HCT116 (cell line): ENCODE measurements at regions not wholly inside any gene's neighbourhood (a gene's known extent, or its start where the extent isn't known, plus 50 kb on each side); places are given as distances from the start of the nearest gene placed in this dataset.

ENCODE experiments used
- ATAC-seq: fragments of 200-7000 bp; cut with Tn5 transposase; 2 replicates; pipeline ENCODE4 v1.9.1; 2020; ENCODE audit warnings: mild to moderate bottlenecking, moderate library complexity
- BruUV-seq: library from RNA; stranded (reverse); fragments of 400-500 nt; replicated peaks from 2 replicates; lab custom pipeline; 2021; lab: Mats Ljungman, UMichigan
- CTCF ChIA-PET: fragments of 300-600 bp; sonication (Branson Sonifier 250); formaldehyde crosslinking; loops from one replicate; lab custom pipeline; 2021; ENCODE audit warnings: antibody characterized with exemption; lab: Charles Lee
- POLR2A ChIA-PET: fragments of 300-600, 350-600 bp; sonication (Branson Sonifier 250); formaldehyde crosslinking; loops from one replicate; lab custom pipeline; 2021; ENCODE audit warnings: antibody characterized with exemption; lab: Charles Lee
- RAD21 ChIA-PET, 2 experiments: fragments of 300-600 bp; sonication (Branson Sonifier 250); formaldehyde crosslinking; loops; one replicate each; lab custom pipeline; 2023; ENCODE audit warnings: low total read pairs in 2 of 2; ENCODE audit not compliant: uncharacterized antibody in 2 of 2, unreplicated experiment in 2 of 2, low non-redundant PET in 1 of 2; lab: Charles Lee
- DNase-seq: peaks from one replicate; pipeline ENCODE4 v3.0.0-alpha.2; 2010; ENCODE audit warnings: low read depth, low spot score
- H2AFZ ChIP-seq: fragments of 200-600 bp; shearing (Covaris generic), sonication (generic); 2 replicates; pipeline ENCODE4 v1.6.1; 2017; ENCODE audit warnings: low read depth, mixed run types, mixed read lengths, antibody characterized with exemption, low read length; ENCODE audit not compliant: poor library complexity, severe bottlenecking
- H3K27ac ChIP-seq: 2 replicates; pipeline ENCODE4 v1.5.1; 2012; ENCODE audit warnings: low read depth, low read length
- H3K27me3 ChIP-seq: fragments of 200-600 bp; sonication (generic); 2 replicates; pipeline ENCODE4 v1.6.1; 2016; ENCODE audit warnings: mixed run types, low read length, mixed read lengths; ENCODE audit not compliant: insufficient read depth
- H3K36me3 ChIP-seq, 2 experiments: fragments of 200-500 bp in 1 of 2; fragments of 200-600 bp in 1 of 2; sonication (Bioruptor generic) in 1 of 2; sonication (generic) in 1 of 2; 2 replicates each; pipeline versions ENCODE4 v1.5.1 to v1.6.1; 2014 to 2016; ENCODE audit warnings: low read length in 2 of 2, inconsistent platforms in 1 of 2, mixed read lengths in 1 of 2, mixed run types in 1 of 2; ENCODE audit not compliant: insufficient read depth in 2 of 2, control insufficient read depth in 1 of 2
- H3K4me1 ChIP-seq, 2 experiments: fragments of 200-600 bp in 1 of 2; sonication (generic) in 1 of 2; 2 replicates each; pipeline versions ENCODE4 v1.5.1 to v1.6.1; 2012 to 2017; ENCODE audit warnings: low read length in 2 of 2, inconsistent platforms in 1 of 2, mild to moderate bottlenecking in 1 of 2, mixed read lengths in 1 of 2, mixed run types in 1 of 2, moderate library complexity in 1 of 2; ENCODE audit not compliant: insufficient read depth in 2 of 2, control insufficient read depth in 1 of 2
- H3K4me2 ChIP-seq: fragments of 200-600 bp; sonication (generic); 2 replicates; pipeline ENCODE4 v1.6.1; 2017; ENCODE audit warnings: mixed run types, low read length, mixed read lengths
- H3K4me3 ChIP-seq, 2 experiments: fragments of 200-600 bp in 1 of 2; sonication (generic) in 1 of 2; replicated peaks in 1 of 2; 2 replicates each; pipeline ENCODE4 v1.5.1; 2011 to 2016; ENCODE audit warnings: low read length in 2 of 2, control low read depth in 1 of 2, low read depth in 1 of 2, mild to moderate bottlenecking in 1 of 2, mixed read lengths in 1 of 2, mixed run types in 1 of 2
- H3K79me2 ChIP-seq: fragments of 200-600 bp; sonication (generic); 2 replicates; pipeline ENCODE4 v1.6.1; 2017; ENCODE audit warnings: mild to moderate bottlenecking, mixed run types, low read length, moderate library complexity, mixed read lengths; ENCODE audit not compliant: insufficient read depth
- H3K9ac ChIP-seq: fragments of 200-600 bp; sonication (generic); 2 replicates; pipeline ENCODE4 v1.6.1; 2016; ENCODE audit warnings: low read length, mixed read lengths
- H3K9me2 ChIP-seq: fragments of 200-600 bp; sonication (generic), shearing (Covaris generic); 2 replicates; pipeline ENCODE4 v1.6.1; 2017; ENCODE audit warnings: mixed run types, mild to moderate bottlenecking, moderate library complexity; ENCODE audit not compliant: insufficient read depth
- H3K9me3 ChIP-seq, 2 experiments: fragments of 200-500 bp in 1 of 2; fragments of 200-600 bp in 1 of 2; sonication (Bioruptor generic) in 1 of 2; sonication (generic) in 1 of 2; 2 replicates each; pipeline ENCODE4 v1.6.1; 2014 to 2017; ENCODE audit warnings: low read length in 2 of 2, mixed read lengths in 2 of 2, inconsistent platforms in 1 of 2, low read depth in 1 of 2, mild to moderate bottlenecking in 1 of 2, mixed run types in 1 of 2, moderate library complexity in 1 of 2; ENCODE audit not compliant: control insufficient read depth in 1 of 2, insufficient read depth in 1 of 2
- H4K20me1 ChIP-seq: fragments of 200-600 bp; sonication (generic), shearing (Covaris generic); 2 replicates; pipeline ENCODE4 v1.6.1; 2017; ENCODE audit warnings: mixed run types, mild to moderate bottlenecking, moderate library complexity; ENCODE audit not compliant: insufficient read depth
- ATF3 ChIP-seq: IDR thresholded peaks from 2 replicates; pipeline ENCODE4 v1.6.1; 2012
- CBX3 ChIP-seq: IDR thresholded peaks from 2 replicates; pipeline ENCODE4 v1.6.1; 2012; ENCODE audit warnings: low read depth
- CEBPB ChIP-seq: IDR thresholded peaks from 2 replicates; pipeline ENCODE4 v1.6.1; 2012; ENCODE audit warnings: low read depth
- EGR1 ChIP-seq: IDR thresholded peaks from 2 replicates; pipeline ENCODE4 v1.6.1; 2012; ENCODE audit warnings: low read depth
- ELF1 ChIP-seq: IDR thresholded peaks from 2 replicates; pipeline ENCODE4 v1.6.1; 2012; ENCODE audit warnings: low read depth, borderline replicate concordance
- EZH2phosphoT487 ChIP-seq: fragments of 200-600 bp; IDR thresholded peaks from 2 replicates; pipeline ENCODE4 v1.6.1; 2018; ENCODE audit warnings: antibody characterized with exemption, borderline replicate concordance
- FOSL1 ChIP-seq: IDR thresholded peaks from 2 replicates; pipeline ENCODE4 v1.6.1; 2012; ENCODE audit warnings: low read depth
- JUND ChIP-seq: IDR thresholded peaks from 2 replicates; pipeline ENCODE4 v1.6.1; 2012
- MAX ChIP-seq: IDR thresholded peaks from 2 replicates; pipeline ENCODE4 v1.6.1; 2012
- POLR2AphosphoS5 ChIP-seq: IDR thresholded peaks from 2 replicates; pipeline ENCODE4 v1.6.1; 2011; ENCODE audit warnings: mild to moderate bottlenecking, low read depth, low read length, moderate library complexity
- REST ChIP-seq: IDR thresholded peaks from 2 replicates; pipeline ENCODE4 v1.6.1; 2012; ENCODE audit warnings: low read depth
- SIN3A ChIP-seq: IDR thresholded peaks from 2 replicates; pipeline ENCODE4 v1.6.1; 2012; ENCODE audit warnings: low read depth
- SRF ChIP-seq: IDR thresholded peaks from 2 replicates; pipeline ENCODE4 v1.6.1; 2012; ENCODE audit warnings: low read depth
- TCF7L2 ChIP-seq: IDR thresholded peaks from 2 replicates; pipeline ENCODE4 v1.7.0; 2011; ENCODE audit warnings: borderline replicate concordance, inconsistent platforms; ENCODE audit not compliant: insufficient read depth, insufficient read length; ENCODE audit errors: extremely low read depth
- ZFX ChIP-seq: fragments of 450-650 bp; IDR thresholded peaks from 2 replicates; pipeline ENCODE4 v1.6.1; 2017
- intact Hi-C: fragments of 100-400 bp; cut with micrococcal nuclease; formaldehyde crosslinking; loops from 2 replicates; pipeline ENCODE4 v1.10.0; 2022

- Histone ChIP-seq H3K9ac (no peak overlapping the region), H3K9me3 (no peaks in the 10 kb centered on the region), H3K79me2 (no peaks in the 10 kb centered on the region), H3K9me2 (no peaks in the 10 kb centered on the region), H3K27ac (no peak overlapping the region), H3K27me3 (no peaks in the 10 kb centered on the region), H3K4me1 (no peaks in the 10 kb centered on the region), H3K4me2 (no peak overlapping the region), H2AFZ (no peak overlapping the region), H3K4me3 (no peak overlapping the region), H3K36me3 (no peaks in the 10 kb centered on the region), H4K20me1 (no peaks in the 10 kb centered on the region)
- ChIA-PET CTCF (no interaction called here), RAD21 (no interaction called here), POLR2A (no interaction called here)
- ATAC-seq (no peak), DNase-seq (no peak)
- intact Hi-C loops: no loop called here
- no peak for TF ChIP-seq CBX3
- no peak for TF ChIP-seq SIN3A
- no peak for TF ChIP-seq REST
- TF ChIP-seq ATF3: no peak
- no peak for TF ChIP-seq MAX
- no peak for TF ChIP-seq EGR1
- TF ChIP-seq JUND: no peak
- TF ChIP-seq ELF1: no peak
- TF ChIP-seq CEBPB: no peak
- no peak for TF ChIP-seq EZH2phosphoT487
- TF ChIP-seq ZFX: no peak
- no peak for TF ChIP-seq TCF7L2
- TF ChIP-seq SRF: no peak
- no peak for TF ChIP-seq POLR2AphosphoS5
- TF ChIP-seq FOSL1: no peak
- no TSS peak for BruUV-seq
Measured at GRCh38 chr3:190764231-190765134, 98.0 kb downstream of the GMNC start.
